ENCODE measurements at regions not wholly inside any gene's neighbourhood (a gene's known extent, or its start where the extent isn't known, plus 50 kb on each side); places are given as distances from the start of the nearest gene placed in this dataset.
"Not testable (repeated sequence)": the region's sequence is repeated elsewhere in the genome, so short reads cannot be mapped to it uniquely, and the experiment has no call there.

DNA sequence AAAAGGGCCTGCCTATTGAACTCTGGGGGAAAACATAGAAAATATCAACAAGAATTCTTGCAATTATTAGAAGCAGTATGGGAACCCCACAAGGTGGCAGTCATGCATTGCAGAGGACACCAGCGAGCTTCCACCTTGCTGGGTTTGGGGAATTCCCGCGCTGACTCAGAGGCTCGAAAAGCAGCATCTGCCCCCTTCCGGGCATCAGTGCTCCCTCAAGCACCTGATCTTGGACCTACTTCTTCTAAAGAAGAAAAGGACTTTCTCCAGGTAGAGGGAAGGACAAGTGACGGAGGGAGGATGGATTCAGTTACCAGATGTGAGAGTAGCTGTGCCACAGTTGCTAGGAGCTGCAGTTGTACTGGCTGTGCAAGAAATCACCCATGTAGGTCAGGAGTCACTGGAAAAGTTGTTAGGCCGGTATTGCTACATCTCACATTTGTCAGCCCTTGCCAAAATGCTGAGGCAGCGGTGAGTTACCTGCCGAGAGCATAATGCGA, 415.7 kb downstream of the DIRAS2 start:
- H3K79me2 ChIP-seq (ENCODE audit: insufficient read depth); H3K27ac ChIP-seq (ENCODE audit: low read depth in 2 of 2, low read length in 1 of 2); H2AFZ ChIP-seq (ENCODE audit: low read depth); H3K9ac ChIP-seq; H3K4me3 ChIP-seq (ENCODE audit: low read depth in 2 of 2, low read length in 1 of 2); DNase-seq; H3K9me2 ChIP-seq; H3K9me3 ChIP-seq; H4K20me1 ChIP-seq (ENCODE audit: insufficient read depth); H3K27me3 ChIP-seq (ENCODE audit: insufficient read depth); H3F3A ChIP-seq (replicated peaks; ENCODE audit: insufficient read depth); H3K4me1 ChIP-seq (ENCODE audit: control insufficient read depth in 1 of 2, insufficient read depth in 2 of 2, low read depth in 1 of 2, low read length in 1 of 2); H3K36me3 ChIP-seq (replicated peaks in 1 of 2; ENCODE audit: control insufficient read depth in 1 of 2, insufficient read depth in 2 of 2, low read length in 1 of 2); POLR2A ChIA-PET; H3K4me2 ChIP-seq: not testable (repeated sequence)
- WGBS (ENCODE audit: low lambda C conversion rate) = 36% methylated on average over 10 of the region's 10 CpGs
- CTCF ChIA-PET = interaction anchor here (0.6 to 2.7 kb wide), 25 partner anchors 10 to 653 kb away, joined by 3 to 15 read pairs (median 3); partner anchors contain the start of gene DIRAS2
- TF ChIP-seq, protein P1, sequence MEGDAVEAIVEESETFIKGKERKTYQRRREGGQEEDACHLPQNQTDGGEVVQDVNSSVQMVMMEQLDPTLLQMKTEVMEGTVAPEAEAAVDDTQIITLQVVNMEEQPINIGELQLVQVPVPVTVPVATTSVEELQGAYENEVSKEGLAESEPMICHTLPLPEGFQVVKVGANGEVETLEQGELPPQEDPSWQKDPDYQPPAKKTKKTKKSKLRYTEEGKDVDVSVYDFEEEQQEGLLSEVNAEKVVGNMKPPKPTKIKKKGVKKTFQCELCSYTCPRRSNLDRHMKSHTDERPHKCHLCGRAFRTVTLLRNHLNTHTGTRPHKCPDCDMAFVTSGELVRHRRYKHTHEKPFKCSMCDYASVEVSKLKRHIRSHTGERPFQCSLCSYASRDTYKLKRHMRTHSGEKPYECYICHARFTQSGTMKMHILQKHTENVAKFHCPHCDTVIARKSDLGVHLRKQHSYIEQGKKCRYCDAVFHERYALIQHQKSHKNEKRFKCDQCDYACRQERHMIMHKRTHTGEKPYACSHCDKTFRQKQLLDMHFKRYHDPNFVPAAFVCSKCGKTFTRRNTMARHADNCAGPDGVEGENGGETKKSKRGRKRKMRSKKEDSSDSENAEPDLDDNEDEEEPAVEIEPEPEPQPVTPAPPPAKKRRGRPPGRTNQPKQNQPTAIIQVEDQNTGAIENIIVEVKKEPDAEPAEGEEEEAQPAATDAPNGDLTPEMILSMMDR (IDR thresholded peaks at IDR 0.05) = peak; percentile 52
- peak; percentile 61 for TF ChIP-seq RAD21 (IDR thresholded peaks at IDR 0.05; ENCODE audit: low read length)
- peak; percentile 37; the same call in 1 of the 2 replicates for TF ChIP-seq SMC3 (IDR thresholded peaks at IDR 0.05; ENCODE audit: low read depth, low read length)

DNA sequence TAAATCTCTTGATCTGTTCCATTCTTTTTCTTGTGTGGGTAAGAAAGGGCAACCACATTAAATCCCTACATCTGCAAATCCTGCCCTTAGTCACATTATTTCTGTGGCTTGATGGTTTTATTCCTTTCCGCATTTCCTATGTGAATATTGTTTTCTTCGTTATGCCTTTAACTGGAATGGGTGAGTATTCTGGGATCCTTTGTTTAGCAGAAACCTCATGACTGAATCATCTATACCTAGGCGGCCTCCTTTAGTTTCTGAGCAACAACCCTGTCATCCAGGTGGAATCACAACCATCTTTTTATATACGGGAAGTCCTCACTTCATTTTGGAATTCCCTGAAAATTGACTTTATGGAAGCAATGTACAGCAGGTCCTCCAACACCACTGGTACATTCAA, 409.5 kb downstream of the DIRAS2 start:
- H3K4me1 ChIP-seq (ENCODE audit: control insufficient read depth in 1 of 2, insufficient read depth in 2 of 2, low read depth in 1 of 2, low read length in 1 of 2); H3K4me3 ChIP-seq (ENCODE audit: low read depth in 2 of 2, low read length in 1 of 2); H3F3A ChIP-seq (replicated peaks; ENCODE audit: insufficient read depth); H4K20me1 ChIP-seq (ENCODE audit: insufficient read depth); H3K9ac ChIP-seq; H3K79me2 ChIP-seq (ENCODE audit: insufficient read depth); H3K4me2 ChIP-seq; H3K36me3 ChIP-seq (replicated peaks in 1 of 2; ENCODE audit: control insufficient read depth in 1 of 2, insufficient read depth in 2 of 2, low read length in 1 of 2); H3K27me3 ChIP-seq (ENCODE audit: insufficient read depth); H3K9me2 ChIP-seq; H3K9me3 ChIP-seq; DNase-seq; H2AFZ ChIP-seq (ENCODE audit: low read depth); POLR2A ChIA-PET; CTCF ChIA-PET; H3K27ac ChIP-seq (ENCODE audit: low read depth in 2 of 2, low read length in 1 of 2): not testable (repeated sequence)
- WGBS (ENCODE audit: low lambda C conversion rate) = 36% methylated on average over 4 of the region's 4 CpGs

DNA sequence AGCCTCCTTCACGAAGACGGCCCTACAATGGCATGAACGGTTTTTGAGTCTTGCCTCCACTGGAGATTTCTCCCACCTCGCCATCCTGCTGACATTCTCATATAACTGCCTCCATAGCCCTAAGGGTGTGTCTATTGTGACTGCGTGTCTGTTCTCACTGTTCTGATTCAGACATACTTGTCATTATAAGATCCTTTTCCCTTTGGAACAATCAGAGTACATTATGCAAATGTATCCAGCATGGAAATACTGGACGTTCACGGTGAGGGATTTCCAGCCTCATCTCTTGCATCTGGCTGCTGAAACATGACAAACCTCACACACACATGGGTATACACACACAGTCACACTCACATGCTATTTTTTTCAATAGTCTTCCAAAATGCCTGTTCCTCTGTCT, 402.1 kb downstream of the DIRAS2 start:
- Histone ChIP-seq H3K79me2 (ENCODE audit: insufficient read depth) (no peaks in the 10 kb centered on the region), H3K9me3 (no peaks in the 10 kb centered on the region), H4K20me1 (ENCODE audit: insufficient read depth) (no peaks in the 10 kb centered on the region), H3K9me2 (no peaks in the 10 kb centered on the region), H3K4me2 (no peak overlapping the region), H3K9ac (no peak overlapping the region), H2AFZ (ENCODE audit: low read depth) (no peak overlapping the region), H3K27ac (ENCODE audit: low read depth in 2 of 2, low read length in 1 of 2) (no peak overlapping the region), H3K4me3 (ENCODE audit: low read depth in 2 of 2, low read length in 1 of 2) (no peak overlapping the region), H3K27me3 (ENCODE audit: insufficient read depth) (no peaks in the 10 kb centered on the region), H3K36me3 (replicated peaks in 1 of 2; ENCODE audit: control insufficient read depth in 1 of 2, insufficient read depth in 2 of 2, low read length in 1 of 2) (no peaks in the 10 kb centered on the region), H3F3A (replicated peaks; ENCODE audit: insufficient read depth) (no peaks in the 10 kb centered on the region), H3K4me1 (ENCODE audit: control insufficient read depth in 1 of 2, insufficient read depth in 2 of 2, low read depth in 1 of 2, low read length in 1 of 2) (peaks cover 0 to 5% of the 10 kb centered on the region in 2 experiments; a peak in 1 of 4 replicates)
- CTCF ChIA-PET = no interaction called here
- no peak for DNase-seq
- TF ChIP-seq POLR2AphosphoS5 (IDR thresholded peaks at IDR 0.05; ENCODE audit: low read depth, low read length) = no peak
- TF ChIP-seq GABPA (IDR thresholded peaks at IDR 0.05; ENCODE audit: low read depth) = no peak
- TF ChIP-seq RAD21 (IDR thresholded peaks at IDR 0.05; ENCODE audit: low read length) = no peak
- TF ChIP-seq, protein P2, sequence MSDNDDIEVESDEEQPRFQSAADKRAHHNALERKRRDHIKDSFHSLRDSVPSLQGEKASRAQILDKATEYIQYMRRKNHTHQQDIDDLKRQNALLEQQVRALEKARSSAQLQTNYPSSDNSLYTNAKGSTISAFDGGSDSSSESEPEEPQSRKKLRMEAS (IDR thresholded peaks at IDR 0.05; ENCODE audit: low read depth) = no peak
- POLR2A ChIA-PET = no interaction called here
- WGBS (ENCODE audit: low lambda C conversion rate) = 55% methylated on average over 7 of the region's 7 CpGs

Measured in SK-N-SH (cell line).